ENCODE measurements at regions not wholly inside any gene's neighbourhood (a gene's known extent, or its start where the extent isn't known, plus 50 kb on each side); places are given as distances from the start of the nearest gene placed in this dataset.
A peak's percentile ranks its signal among the peaks of the same experiment; 100 is the strongest.
"Not testable (repeated sequence)": the region's sequence is repeated elsewhere in the genome, so short reads cannot be mapped to it uniquely, and the experiment has no call there.

DNA sequence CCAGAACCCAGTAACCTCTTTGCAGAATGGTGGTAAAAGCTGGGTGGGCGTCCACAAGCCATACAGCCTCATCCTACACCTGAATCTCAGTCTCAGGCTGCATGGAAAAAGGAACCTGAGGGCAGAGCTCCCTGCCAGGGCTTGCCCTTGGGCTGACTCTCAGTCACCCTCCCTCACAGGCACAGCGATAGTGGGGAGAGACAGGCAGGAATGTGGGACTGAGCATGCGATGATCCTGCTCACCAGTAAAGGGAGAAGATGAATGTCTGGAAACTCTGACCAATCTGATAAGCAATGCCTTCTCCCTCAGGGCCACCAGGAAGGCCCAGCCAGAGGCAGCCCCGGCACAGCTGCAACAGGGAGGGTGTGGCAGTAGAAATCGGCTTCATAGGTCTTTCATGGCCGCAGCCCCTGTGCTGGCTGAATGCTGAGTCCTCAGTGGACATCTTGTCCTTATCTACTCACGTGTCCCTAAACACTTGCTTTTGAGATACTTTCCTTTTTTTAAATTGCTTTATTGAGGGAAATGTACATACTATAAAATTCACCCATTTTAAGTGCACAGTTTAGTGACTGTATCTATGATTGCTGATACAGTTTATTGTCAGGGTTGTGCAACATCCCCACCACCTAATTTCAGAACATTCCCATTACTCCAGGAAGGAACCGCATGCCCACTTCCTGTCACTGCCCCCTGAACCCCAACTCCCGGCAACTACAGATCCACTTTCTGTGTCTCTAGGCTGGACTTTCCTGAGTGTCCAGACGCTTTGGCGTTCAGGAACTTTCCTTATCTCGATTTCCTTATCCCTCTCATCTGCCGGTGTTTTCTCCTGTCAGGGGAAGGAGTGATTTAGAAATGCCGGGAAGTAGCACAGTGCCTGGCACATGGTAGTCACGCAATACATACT lies 258.1 kb downstream of the PCNX1 start:
- ATAC-seq (ENCODE audit: low FRiP score) (no peak), DNase-seq (ENCODE audit: low spot score) (no peak)
- TF ChIP-seq, protein P1, sequence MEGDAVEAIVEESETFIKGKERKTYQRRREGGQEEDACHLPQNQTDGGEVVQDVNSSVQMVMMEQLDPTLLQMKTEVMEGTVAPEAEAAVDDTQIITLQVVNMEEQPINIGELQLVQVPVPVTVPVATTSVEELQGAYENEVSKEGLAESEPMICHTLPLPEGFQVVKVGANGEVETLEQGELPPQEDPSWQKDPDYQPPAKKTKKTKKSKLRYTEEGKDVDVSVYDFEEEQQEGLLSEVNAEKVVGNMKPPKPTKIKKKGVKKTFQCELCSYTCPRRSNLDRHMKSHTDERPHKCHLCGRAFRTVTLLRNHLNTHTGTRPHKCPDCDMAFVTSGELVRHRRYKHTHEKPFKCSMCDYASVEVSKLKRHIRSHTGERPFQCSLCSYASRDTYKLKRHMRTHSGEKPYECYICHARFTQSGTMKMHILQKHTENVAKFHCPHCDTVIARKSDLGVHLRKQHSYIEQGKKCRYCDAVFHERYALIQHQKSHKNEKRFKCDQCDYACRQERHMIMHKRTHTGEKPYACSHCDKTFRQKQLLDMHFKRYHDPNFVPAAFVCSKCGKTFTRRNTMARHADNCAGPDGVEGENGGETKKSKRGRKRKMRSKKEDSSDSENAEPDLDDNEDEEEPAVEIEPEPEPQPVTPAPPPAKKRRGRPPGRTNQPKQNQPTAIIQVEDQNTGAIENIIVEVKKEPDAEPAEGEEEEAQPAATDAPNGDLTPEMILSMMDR (IDR thresholded peaks at IDR 0.05) = no peak

DNA sequence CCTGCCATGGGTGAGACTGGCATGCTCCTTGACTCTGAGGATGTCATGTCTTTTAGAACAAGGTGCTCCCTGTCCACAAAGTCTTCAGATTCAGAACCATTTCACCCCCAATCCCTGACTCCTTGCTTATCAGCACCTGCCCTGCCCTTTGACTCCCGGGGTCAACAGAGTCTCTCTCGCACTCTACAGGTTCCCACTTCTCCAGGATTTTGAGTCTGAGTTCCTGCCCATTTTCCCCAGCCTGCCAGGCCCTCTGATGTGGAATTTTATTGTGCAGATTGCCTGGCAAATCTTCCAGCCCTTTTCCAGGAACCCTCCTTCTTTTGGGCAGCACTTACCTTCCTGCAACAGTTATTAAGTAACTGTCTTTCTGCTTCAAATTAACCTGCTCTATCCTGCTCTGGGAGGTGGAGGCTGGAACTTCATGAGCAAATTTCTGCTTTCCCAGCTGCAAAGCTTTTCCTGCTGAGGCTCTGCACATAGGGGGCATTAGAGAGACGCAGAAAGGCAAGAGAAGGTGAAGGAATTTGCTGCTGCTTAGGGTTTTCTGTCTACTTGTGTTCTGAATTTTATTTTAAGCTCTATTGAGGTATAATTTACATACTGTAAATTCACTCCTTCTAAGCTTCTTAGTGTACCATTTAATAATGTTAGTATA lies 259.1 kb downstream of the PCNX1 start:
- ATAC-seq (ENCODE audit: low FRiP score) = peak; percentile 65
- TF ChIP-seq, protein P1 (IDR thresholded peaks at IDR 0.05) = no peak
- no peak for DNase-seq (ENCODE audit: low spot score)

DNA sequence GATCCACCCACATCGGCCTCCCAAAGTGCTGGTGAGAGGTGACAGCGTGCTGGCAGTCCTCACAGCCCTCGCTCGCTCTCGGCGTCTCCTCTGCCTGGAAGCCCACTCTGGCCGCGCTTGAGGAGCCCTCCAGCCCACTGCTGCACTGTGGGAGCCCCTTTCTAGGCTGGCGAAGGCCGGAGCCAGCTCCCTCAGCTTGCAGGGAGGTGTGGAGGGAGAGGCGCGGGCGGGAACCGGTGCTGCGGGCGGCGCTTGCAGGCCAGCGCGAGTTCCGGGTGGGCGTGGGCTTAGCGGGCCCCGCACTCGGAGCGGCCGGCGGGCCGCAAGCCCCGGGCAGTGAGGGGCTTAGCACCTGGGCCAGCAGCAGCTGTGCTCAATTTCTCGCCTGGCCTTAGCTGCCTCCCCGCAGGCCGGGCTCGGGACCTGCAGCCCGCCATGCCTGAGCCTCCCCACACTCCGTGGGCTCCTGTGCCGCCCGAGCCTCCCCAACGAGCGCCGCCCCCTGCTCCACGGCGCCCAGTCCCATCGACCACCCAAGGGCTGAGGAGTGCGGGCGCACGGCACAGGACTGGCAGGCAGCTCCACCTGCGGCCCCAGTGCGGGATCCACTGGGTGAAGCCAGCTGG lies 260.2 kb downstream of the PCNX1 start:
- not testable (repeated sequence) for DNase-seq (ENCODE audit: low spot score); ATAC-seq (ENCODE audit: low FRiP score)

DNA sequence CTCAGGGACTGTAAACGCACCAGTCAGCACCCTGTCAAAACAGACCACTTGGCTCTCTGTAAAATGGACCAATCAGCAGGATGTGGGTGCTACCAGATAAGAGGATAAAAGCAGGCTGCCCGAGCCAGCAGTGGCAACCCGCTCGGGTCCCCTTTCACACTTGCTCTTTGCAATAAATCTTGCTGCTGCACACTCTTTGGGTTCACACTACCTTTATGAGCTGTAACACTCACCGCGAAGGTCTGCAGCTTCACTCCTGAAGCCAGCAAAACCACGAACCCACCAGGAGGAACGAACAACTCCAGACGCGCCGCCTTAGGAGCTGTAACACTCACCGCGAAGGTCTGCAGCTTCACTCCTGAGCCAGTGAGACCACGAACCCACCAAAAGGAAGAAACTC lies 260.9 kb downstream of the PCNX1 start:
- not testable (repeated sequence) for DNase-seq (ENCODE audit: low spot score); ATAC-seq (ENCODE audit: low FRiP score)

DNA sequence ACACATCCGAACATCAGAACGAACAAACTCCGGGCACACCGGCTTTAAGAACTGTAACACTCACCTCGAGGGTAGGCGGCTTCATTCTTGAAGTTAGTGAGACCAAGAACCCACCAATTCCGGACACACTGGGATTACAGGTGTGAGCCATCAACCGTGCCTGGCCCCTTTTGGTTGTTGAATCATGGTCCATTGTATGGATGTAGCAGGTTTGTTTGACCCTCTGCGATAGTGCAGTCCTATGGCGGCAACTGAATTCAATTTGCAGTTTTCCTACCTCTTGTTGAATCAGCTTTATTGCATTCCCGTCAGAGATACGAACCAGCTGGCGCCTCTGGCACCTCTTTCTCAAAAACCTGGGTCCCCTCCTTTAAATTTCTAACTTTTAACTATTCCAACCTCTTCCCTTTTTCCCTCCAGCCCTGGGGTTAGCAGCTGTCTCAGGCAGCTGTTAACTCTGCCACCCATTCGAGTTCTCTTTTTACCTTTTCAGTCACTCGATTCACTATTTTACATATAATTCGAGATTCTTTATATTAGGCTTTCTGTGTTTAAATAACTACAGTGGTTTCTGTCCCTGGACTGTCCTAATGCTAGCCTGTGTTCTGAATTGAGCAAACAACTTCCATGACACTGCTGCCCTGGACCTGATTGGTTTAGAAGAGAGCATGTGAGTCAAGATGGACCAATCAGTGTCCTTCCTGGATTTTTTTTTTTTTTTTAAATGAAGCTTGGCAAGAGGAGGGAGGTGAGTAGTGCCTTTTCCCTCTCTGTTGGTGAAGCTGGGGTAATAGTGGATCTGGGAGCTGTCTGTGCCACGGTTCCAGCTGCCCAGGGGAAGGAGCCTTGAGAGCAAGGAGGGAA lies 261.5 kb downstream of the PCNX1 start:
- no peak for ATAC-seq (ENCODE audit: low FRiP score)
- no peak for DNase-seq (ENCODE audit: low spot score)
- TF ChIP-seq, protein P1 (IDR thresholded peaks at IDR 0.05) = no peak

DNA sequence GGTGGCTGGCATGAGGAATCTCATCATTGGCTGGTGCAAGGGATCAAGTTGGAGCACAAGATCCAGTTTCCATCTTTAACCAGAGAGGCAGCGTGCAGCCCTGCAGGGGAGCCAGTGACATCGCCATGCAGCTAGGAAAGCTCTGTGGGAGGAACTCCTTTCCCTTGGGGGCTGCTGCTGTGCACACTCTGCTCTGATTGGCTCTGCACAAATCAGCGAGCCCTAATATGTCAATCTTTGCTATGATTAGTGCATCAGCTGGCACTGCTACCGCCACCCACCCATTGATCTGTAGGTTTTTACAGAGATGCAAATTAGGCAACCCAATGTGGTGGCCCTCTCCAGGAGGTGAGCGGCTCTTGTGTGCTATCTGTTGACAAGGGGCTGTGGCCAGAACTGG lies 262.6 kb downstream of the PCNX1 start:
- DNase-seq (ENCODE audit: low spot score) (no peak), ATAC-seq (ENCODE audit: low FRiP score) (no peak)
- TF ChIP-seq, protein P1 (IDR thresholded peaks at IDR 0.05) = no peak

DNA sequence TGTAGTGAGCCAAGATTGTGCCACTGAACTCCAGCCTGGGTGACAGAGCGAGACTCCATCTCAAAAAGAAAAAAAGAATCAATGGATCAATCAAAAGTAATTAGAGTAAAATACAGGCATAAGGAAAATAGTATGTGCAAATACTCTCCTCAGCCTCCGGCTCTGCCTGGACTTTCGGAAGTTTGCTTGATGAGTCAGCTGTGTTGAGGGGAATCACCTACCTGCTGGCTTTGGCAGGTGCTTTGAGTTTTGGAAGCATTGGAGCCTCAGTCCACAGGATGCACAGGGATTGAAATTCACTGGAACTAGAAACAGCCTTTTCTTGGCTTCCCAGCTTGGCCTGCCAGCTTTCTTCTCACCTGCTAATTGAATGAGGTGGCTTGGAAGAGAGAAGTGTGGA lies 268.2 kb downstream of the PCNX1 start:
- DNase-seq (ENCODE audit: low spot score) (no peak), ATAC-seq (ENCODE audit: low FRiP score) (no peak)
- TF ChIP-seq, protein P1 (IDR thresholded peaks at IDR 0.05) = no peak
